ENCODE measurements at regions not wholly inside any gene's neighbourhood (a gene's known extent, or its start where the extent isn't known, plus 50 kb on each side); places are given as distances from the start of the nearest gene placed in this dataset.

DNA sequence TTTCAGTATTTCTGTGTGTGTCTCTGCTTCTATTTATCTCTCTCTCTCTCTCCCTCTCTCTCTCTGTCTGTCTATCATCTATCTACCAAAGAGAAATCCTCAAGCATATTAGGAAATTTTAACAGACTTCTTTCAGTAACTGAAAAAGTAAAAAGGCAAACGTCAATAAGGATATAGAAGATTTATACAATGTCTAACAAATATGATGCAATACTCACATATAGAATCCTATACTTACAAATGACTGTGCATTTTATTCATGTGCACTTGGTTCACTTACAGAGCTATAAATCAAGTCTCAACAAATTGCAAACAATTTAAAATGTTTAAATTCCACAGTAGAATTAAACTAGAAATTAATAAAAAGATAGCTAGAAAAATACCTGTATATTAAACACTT, 289.0 kb downstream of the PSAT1 start:
- ChIA-PET CTCF (no interaction called here), POLR2A (no interaction called here)
- TF ChIP-seq TARDBP (IDR thresholded peaks at IDR 0.05), result no peak
- TF ChIP-seq FOXA1 (IDR thresholded peaks at IDR 0.05), result no peak
- TF ChIP-seq CTBP1 (IDR thresholded peaks at IDR 0.05; ENCODE audit: borderline replicate concordance), result no peak
- TF ChIP-seq NFRKB (IDR thresholded peaks at IDR 0.05), result no peak
- no peak for TF ChIP-seq HDGF (IDR thresholded peaks at IDR 0.05; ENCODE audit: borderline replicate concordance)
- TF ChIP-seq ELF4 (IDR thresholded peaks at IDR 0.05), result no peak
- TF ChIP-seq LEF1 (IDR thresholded peaks at IDR 0.05; ENCODE audit: borderline replicate concordance), result no peak
- no peak for TF ChIP-seq ARNT (IDR thresholded peaks at IDR 0.05)
- no peak for TF ChIP-seq SUZ12 (IDR thresholded peaks at IDR 0.05)
- TF ChIP-seq BHLHE40 (IDR thresholded peaks at IDR 0.05; ENCODE audit: borderline replicate concordance), result no peak
- TF ChIP-seq FOXK2 (IDR thresholded peaks at IDR 0.05), result no peak
- no peak for TF ChIP-seq FOXM1 (IDR thresholded peaks at IDR 0.05; ENCODE audit: borderline replicate concordance)
- no peak for TF ChIP-seq L3MBTL2 (conservative IDR thresholded peaks at IDR 0.05)
- TF ChIP-seq SP1 (IDR thresholded peaks at IDR 0.05), result no peak
- no peak for TF ChIP-seq ZNF384 (IDR thresholded peaks at IDR 0.05)
- TF ChIP-seq, protein P1, sequence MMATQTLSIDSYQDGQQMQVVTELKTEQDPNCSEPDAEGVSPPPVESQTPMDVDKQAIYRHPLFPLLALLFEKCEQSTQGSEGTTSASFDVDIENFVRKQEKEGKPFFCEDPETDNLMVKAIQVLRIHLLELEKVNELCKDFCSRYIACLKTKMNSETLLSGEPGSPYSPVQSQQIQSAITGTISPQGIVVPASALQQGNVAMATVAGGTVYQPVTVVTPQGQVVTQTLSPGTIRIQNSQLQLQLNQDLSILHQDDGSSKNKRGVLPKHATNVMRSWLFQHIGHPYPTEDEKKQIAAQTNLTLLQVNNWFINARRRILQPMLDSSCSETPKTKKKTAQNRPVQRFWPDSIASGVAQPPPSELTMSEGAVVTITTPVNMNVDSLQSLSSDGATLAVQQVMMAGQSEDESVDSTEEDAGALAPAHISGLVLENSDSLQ (IDR thresholded peaks at IDR 0.05), result no peak
- no peak for DNase-seq (ENCODE audit: extremely low spot score)

- CTCF ChIA-PET, result no interaction called here
- no peak for DNase-seq (ENCODE audit: extremely low spot score)
- TF ChIP-seq SUZ12 (IDR thresholded peaks at IDR 0.05) (no peak), TARDBP (IDR thresholded peaks at IDR 0.05) (no peak), BHLHE40 (IDR thresholded peaks at IDR 0.05; ENCODE audit: borderline replicate concordance) (no peak), ARNT (IDR thresholded peaks at IDR 0.05) (no peak), ZNF384 (IDR thresholded peaks at IDR 0.05) (no peak), SP1 (IDR thresholded peaks at IDR 0.05) (no peak), CTBP1 (IDR thresholded peaks at IDR 0.05; ENCODE audit: borderline replicate concordance) (no peak), L3MBTL2 (conservative IDR thresholded peaks at IDR 0.05) (no peak), LEF1 (IDR thresholded peaks at IDR 0.05; ENCODE audit: borderline replicate concordance) (no peak), FOXM1 (IDR thresholded peaks at IDR 0.05; ENCODE audit: borderline replicate concordance) (no peak), FOXA1 (IDR thresholded peaks at IDR 0.05) (no peak), FOXK2 (IDR thresholded peaks at IDR 0.05) (no peak), ELF4 (IDR thresholded peaks at IDR 0.05) (no peak), HDGF (IDR thresholded peaks at IDR 0.05; ENCODE audit: borderline replicate concordance) (no peak), NFRKB (IDR thresholded peaks at IDR 0.05) (no peak)
- TF ChIP-seq, protein P1 (IDR thresholded peaks at IDR 0.05), result no peak
- POLR2A ChIA-PET, result no interaction called here
These were observed 293.1 kb downstream of the PSAT1 start for GRCh38 chr9:78590068-78590467.

DNA sequence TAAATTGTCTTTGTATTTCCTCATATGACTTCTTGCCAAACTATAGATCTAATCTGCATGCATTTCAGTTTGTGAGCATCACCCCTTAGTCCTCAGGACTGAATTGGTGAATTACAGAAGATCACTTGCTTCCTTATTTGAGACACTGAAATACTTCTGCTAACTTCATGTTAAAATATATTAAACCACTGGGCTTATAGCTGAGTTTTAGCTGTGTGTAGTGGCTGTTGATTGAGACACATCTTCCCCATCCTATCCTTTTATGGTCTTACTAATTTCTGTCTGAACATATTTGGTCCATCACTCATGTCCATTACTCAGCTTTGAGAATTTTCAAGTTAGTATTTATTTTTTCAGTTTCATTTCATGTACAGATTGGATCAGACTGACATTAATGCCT, 295.9 kb downstream of the PSAT1 start:
- CTCF ChIA-PET, result interaction anchor here (1.2 kb wide), 1 partner anchor 10 kb away, joined by 3 read pairs; no protein-coding TSS in a partner anchor
- no peak for TF ChIP-seq FOXM1 (IDR thresholded peaks at IDR 0.05; ENCODE audit: borderline replicate concordance)
- no peak for DNase-seq (ENCODE audit: extremely low spot score)
- POLR2A ChIA-PET, result no interaction called here

DNA sequence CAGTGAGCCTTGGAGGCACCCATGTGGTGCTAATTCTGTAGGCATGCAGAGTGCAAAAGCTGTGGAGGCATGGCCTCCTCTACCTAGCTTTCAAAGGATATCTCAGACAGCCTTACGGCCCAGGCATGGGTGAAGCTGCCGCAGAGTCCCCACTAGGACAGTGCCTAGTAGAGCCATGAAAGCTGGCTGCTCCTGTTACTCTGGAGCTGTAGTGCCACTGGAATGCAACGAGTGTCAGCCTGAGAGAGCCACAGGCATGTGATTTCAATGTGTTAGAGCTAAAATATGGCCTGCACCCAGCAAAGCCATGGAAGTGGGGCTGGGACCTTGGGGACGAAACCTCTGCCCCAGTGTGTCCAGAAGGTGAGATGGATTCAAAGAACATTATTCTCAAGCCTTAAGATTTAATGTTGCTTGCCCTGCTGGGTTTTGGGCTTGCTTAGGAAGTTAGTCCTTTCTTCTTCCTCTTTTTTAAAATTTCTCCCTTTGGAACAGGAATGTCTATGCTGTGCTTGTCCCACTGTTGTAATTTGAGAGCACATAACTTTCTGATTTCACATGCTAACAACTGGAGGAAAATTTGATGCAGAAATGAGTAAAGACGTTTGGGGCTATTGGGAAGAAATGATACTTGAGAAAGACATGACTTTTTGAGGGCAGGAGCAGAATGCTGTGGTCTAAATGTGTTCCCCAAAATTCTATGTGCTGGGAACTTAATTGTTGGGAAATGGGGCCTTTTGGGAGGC, 298.4 kb downstream of the PSAT1 start:
- DNase-seq (ENCODE audit: extremely low spot score), result no peak
- CTCF ChIA-PET, result no interaction called here
- no peak for TF ChIP-seq BHLHE40 (IDR thresholded peaks at IDR 0.05; ENCODE audit: borderline replicate concordance)
- no peak for TF ChIP-seq SUZ12 (IDR thresholded peaks at IDR 0.05)
- TF ChIP-seq HDGF (IDR thresholded peaks at IDR 0.05; ENCODE audit: borderline replicate concordance), result no peak
- TF ChIP-seq FOXA1 (IDR thresholded peaks at IDR 0.05), result no peak
- no peak for TF ChIP-seq L3MBTL2 (conservative IDR thresholded peaks at IDR 0.05)
- POLR2A ChIA-PET, result no interaction called here

- DNase-seq (ENCODE audit: extremely low spot score), result no peak
- POLR2A ChIA-PET, result no interaction called here
- CTCF ChIA-PET, result no interaction called here
- no peak for TF ChIP-seq SUZ12 (IDR thresholded peaks at IDR 0.05)
- no peak for TF ChIP-seq HDGF (IDR thresholded peaks at IDR 0.05; ENCODE audit: borderline replicate concordance)
- TF ChIP-seq ZNF384 (IDR thresholded peaks at IDR 0.05), result no peak
- TF ChIP-seq FOXM1 (IDR thresholded peaks at IDR 0.05; ENCODE audit: borderline replicate concordance), result no peak
- TF ChIP-seq L3MBTL2 (conservative IDR thresholded peaks at IDR 0.05), result no peak
- no peak for TF ChIP-seq ELF4 (IDR thresholded peaks at IDR 0.05)
- no peak for TF ChIP-seq SP1 (IDR thresholded peaks at IDR 0.05)
- TF ChIP-seq CTBP1 (IDR thresholded peaks at IDR 0.05; ENCODE audit: borderline replicate concordance), result no peak
- no peak for TF ChIP-seq BHLHE40 (IDR thresholded peaks at IDR 0.05; ENCODE audit: borderline replicate concordance)
- no peak for TF ChIP-seq TARDBP (IDR thresholded peaks at IDR 0.05)
- TF ChIP-seq ARNT (IDR thresholded peaks at IDR 0.05), result no peak
- TF ChIP-seq NFRKB (IDR thresholded peaks at IDR 0.05), result no peak
- no peak for TF ChIP-seq FOXK2 (IDR thresholded peaks at IDR 0.05)
- no peak for TF ChIP-seq LEF1 (IDR thresholded peaks at IDR 0.05; ENCODE audit: borderline replicate concordance)
- no peak for TF ChIP-seq FOXA1 (IDR thresholded peaks at IDR 0.05)
- TF ChIP-seq, protein P1 (IDR thresholded peaks at IDR 0.05), result no peak
These were observed 299.4 kb downstream of the PSAT1 start for GRCh38 chr9:78596346-78596745.

GRCh38 chr9:78598120-78598519, 301.2 kb downstream of the PSAT1 start:
- ChIA-PET CTCF (no interaction called here), POLR2A (no interaction called here)
- no peak for DNase-seq (ENCODE audit: extremely low spot score)
- TF ChIP-seq L3MBTL2 (conservative IDR thresholded peaks at IDR 0.05), result no peak
- no peak for TF ChIP-seq SUZ12 (IDR thresholded peaks at IDR 0.05)
- TF ChIP-seq CTBP1 (IDR thresholded peaks at IDR 0.05; ENCODE audit: borderline replicate concordance), result no peak
- no peak for TF ChIP-seq LEF1 (IDR thresholded peaks at IDR 0.05; ENCODE audit: borderline replicate concordance)
- no peak for TF ChIP-seq ZNF384 (IDR thresholded peaks at IDR 0.05)
- TF ChIP-seq FOXK2 (IDR thresholded peaks at IDR 0.05), result no peak
- TF ChIP-seq BHLHE40 (IDR thresholded peaks at IDR 0.05; ENCODE audit: borderline replicate concordance), result no peak
- TF ChIP-seq ARNT (IDR thresholded peaks at IDR 0.05), result no peak
- no peak for TF ChIP-seq ELF4 (IDR thresholded peaks at IDR 0.05)
- no peak for TF ChIP-seq FOXM1 (IDR thresholded peaks at IDR 0.05; ENCODE audit: borderline replicate concordance)
- TF ChIP-seq HDGF (IDR thresholded peaks at IDR 0.05; ENCODE audit: borderline replicate concordance), result no peak
- TF ChIP-seq, protein P1 (IDR thresholded peaks at IDR 0.05), result no peak
- no peak for TF ChIP-seq SP1 (IDR thresholded peaks at IDR 0.05)
- no peak for TF ChIP-seq FOXA1 (IDR thresholded peaks at IDR 0.05)
- no peak for TF ChIP-seq NFRKB (IDR thresholded peaks at IDR 0.05)
- TF ChIP-seq TARDBP (IDR thresholded peaks at IDR 0.05), result no peak
